GM04504 (cell line): ENCODE measurements at regions not wholly inside any gene's neighbourhood (a gene's known extent, or its start where the extent isn't known, plus 50 kb on each side); places are given as distances from the start of the nearest gene placed in this dataset.

Experiments used
- DNase-seq: peaks from one replicate; pipeline ENCODE4 v3.0.0-alpha.2; 2012; ENCODE audit warnings: low read depth

DNA sequence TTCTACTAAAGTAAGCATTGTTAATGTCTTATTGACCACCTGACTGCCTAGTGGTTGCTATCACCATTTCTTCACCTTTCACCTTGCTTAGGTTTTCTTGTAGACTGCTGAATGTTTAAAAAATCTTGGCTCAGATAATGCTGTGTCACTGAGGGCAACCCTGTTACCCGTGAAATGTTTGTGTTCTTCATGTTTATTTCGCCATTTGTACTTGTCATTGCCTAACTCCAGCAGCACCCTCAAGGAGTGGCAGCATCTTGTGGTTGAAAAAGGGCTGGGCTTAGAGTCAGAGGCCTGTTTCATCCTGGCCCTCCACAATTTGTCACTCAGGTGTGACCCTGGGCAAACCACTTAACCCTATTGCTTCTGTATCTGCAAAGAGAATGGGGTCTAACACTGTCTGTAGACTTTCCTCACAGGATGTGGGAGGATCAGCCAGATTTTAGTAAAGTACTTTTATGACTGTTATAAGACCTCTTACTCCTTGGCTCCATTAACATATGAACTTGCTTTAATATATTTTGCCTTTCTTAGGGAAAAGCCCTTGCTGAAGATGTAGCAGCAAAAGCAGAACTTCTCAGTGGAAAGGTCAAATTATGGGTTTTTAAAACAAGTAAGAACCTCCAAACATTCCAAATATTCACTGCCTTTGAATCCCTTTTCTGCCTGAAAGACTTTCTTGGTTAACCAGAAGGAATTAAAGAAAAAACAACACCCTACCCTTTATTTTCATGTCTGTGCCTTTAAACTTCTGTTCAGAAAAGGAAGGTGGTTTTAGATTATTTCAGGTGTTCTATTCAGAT is 154.5 kb upstream of the C11orf87 start:
- no peak for DNase-seq

GRCh38 chr11:109275931-109276330 is 146.1 kb upstream of the C11orf87 start:
- DNase-seq, result no peak

DNA sequence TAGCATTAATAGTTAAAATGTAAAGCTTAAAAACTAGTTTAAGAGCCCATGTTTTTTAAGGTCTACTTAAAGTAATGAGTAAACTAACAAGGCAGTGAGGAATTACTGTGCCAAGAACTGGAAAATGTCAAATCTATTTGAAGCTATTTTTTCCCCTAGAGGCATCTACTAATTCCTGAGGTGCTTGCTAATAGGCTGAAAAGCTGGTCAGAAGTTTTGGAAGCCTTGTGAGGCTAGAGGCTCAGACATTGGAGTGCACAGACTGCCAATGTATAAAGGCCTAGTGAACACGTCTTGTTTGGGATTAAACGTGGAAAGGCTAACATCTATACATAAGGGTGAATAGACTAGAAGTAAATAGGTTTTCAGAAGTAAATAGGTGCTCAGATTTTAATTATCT is 136.5 kb upstream of the C11orf87 start:
- DNase-seq, result no peak

DNA sequence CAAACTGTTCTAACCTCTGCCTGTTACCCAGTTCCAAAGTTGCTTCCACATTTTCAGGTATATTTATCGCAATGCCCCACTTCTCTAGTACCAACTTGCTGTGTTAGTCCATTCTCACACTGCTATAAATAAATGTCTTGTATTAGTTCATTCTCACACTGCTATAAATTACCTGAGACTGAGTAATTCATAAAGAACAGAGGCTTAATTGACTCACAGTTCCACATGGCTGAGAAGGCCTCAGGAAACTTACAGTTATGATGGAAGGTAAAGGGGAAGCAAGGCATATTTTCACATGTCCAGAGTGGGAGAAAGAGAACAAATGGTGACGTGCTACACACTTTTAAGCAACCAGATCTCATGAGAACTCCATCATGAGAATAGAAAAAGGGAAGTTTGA is 130.4 kb upstream of the C11orf87 start:
- DNase-seq, result no peak

DNA sequence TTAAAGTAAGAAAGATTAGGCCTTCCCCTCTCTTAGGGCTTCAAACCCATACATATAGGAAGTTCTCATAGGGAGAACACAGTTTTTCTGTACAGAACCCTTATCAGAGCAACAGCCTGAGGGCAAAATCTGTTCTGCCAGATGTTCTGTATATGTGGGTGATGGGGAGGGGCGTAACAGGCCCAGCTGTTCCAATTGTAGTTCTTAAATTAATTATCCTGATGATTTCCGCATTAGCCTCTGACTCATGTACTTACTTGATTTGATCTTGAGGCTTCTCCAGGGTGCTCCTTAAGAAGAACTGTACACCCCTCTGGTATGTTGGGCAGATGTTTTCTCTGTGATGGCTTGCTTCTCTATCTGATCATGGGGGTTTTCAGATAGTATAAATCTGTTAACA is 123.1 kb upstream of the C11orf87 start:
- peak; percentile 41 for DNase-seq

- no peak for DNase-seq
Measured at GRCh38 chr11:109300211-109300610, 121.8 kb upstream of the C11orf87 start.

DNA sequence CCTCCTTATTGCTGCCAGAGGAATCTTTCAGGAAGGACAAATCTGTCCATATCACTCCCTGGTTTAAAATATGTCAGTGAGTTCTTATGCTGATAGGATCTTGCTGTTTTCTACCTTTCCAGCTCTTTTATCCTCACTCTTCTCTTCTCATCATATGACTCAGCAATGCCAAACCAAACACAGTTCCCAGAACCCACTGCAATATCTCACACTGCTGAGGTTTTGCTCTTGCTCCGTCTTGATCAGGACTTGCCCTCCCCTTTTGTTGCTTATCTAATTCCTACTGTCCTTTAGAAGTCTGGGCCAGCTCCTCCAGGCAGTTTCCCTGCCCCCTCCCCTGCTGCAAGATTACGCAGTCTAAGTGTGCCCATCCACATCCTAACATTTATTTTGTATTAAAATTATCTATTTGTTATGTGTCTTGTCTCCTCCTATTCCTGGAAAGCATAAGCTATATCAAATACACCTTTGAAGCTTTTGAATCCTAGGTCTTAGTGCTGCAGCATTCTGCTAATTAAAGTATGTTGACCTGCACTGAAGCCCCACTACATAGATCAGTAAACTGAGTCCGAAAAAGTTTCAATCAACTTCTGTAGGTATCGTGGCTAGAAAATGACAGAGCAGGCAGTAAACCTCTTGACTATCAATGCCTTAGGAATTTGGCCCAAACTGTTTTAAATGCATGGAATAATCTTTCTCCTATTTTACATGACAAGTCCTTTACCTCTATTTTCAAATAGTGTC is 119.2 kb upstream of the C11orf87 start:
- no peak for DNase-seq

GRCh38 chr11:109303342-109303741 is 118.6 kb upstream of the C11orf87 start:
- DNase-seq, result no peak

GRCh38 chr11:109304159-109304558 is 117.8 kb upstream of the C11orf87 start:
- DNase-seq, result no peak

- DNase-seq, result no peak
Measured at GRCh38 chr11:109305009-109305408, 117.0 kb upstream of the C11orf87 start.

DNA sequence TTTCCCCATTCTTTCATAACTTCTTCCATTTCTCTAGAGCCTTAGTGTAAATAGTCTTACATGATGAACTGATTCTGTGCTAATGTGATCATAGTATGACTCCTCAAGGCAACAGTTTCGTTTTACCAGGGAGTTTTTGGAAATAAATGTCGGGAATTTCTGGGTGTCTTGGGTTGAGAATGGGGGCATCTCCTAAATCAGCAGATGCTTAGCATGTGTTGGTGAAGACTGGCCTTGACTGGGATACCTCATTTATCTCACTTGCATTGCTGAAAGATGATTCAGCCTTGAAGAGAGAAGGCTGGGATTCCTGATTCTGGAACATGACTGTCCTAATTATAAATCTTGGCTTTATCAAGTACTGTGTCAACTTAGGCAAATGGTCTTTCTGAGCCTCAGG is 115.7 kb upstream of the C11orf87 start:
- DNase-seq, result peak; percentile 30

DNA sequence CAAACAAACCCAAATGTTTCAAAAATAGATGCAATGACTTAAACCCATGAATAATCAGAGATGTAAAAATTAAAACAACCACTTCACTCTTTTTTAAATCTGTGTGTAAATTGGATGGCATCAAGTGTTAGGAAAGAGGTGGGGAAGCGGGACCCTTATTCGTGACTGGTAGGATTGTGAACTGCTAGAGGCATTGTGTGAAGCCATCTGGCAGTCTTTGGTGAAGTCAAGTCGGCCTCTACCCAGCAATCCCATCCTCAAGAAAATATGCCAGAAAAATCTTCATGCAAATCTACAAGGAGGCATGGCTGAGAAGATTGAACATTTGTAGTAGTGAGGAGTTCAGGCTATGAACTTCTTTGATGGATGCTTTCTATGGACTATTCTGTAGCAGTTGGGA is 114.6 kb upstream of the C11orf87 start:
- no peak for DNase-seq

DNA sequence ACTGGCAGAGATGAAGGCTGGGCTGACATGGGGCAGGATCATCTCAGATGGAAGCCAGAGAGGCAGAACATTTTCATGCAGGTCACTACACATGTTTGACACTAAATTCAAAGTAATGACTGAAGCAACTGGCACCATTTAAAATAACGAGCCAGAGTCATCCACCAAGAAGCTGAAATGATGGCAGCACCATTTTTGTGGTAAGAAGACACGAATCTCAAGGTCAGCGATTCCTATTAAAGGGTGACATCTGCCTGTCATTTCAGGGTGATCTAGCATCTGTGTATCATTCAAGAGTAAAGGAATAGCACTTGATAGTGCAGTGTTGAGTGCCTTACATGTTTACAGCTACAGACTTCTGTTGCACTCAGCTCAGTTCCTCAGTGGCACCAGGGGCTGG is 113.4 kb upstream of the C11orf87 start:
- DNase-seq, result no peak

DNA sequence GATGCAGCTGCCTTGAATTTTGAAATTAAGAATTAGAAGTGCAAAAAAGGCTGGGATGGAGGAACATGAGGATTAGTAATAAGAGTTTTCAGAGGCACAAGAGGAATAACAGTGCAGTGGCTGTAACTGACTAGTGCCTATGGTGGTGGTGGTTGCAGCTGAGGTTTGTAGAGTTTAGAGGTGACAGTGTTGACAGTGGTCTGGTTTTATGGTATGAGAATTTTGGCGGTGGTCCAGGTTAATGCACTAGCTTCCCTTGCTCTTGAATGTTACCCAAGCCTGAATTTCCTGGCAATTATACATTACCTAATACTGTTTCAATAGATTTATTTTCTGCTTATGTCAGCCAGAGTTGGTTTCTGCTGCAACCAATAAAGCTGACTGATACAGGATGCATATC is 112.8 kb upstream of the C11orf87 start:
- DNase-seq, result no peak

DNA sequence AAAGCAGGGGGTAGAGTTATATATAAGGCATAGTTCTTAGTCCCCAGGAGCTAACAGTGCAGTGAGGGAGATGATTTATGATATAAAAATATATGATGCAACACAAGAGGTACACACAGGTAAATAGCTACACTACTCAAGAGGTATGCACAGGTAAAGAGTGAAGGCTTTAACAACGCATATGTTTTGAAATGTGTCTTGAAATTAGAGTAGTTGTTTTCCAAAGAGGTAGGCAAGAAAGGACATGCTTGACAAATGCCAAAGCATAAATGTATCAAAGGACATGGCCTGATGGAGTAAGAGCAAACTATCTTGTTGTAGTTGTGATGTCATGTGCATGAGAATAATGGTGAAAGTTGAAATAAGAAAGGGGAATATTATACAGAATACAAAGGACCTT is 104.3 kb upstream of the C11orf87 start:
- DNase-seq, result no peak

DNA sequence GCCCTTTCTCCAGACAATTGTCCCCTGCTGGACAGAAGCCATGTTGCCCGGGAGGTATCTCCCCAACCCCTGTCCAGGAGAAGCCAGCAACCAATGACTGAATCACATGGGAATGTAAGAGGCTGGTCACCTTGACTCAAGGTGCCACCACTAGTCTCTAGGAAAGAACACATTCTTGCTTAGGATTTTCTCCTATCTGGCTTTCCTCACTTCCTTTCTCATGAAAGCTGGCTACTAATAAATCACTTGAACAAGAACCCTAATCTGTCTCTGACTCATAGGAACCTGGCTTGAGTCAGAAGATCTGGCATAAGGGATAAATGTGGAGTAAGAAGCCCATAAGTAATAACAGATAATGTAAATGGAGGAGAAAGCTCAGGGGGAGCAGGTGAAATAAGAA is 101.4 kb upstream of the C11orf87 start:
- peak; percentile 67 for DNase-seq

GRCh38 chr11:109326781-109327180 is 95.2 kb upstream of the C11orf87 start:
- no peak for DNase-seq

- no peak for DNase-seq
Measured at GRCh38 chr11:109329716-109330115, 92.3 kb upstream of the C11orf87 start.

GRCh38 chr11:109338131-109338530 is 83.9 kb upstream of the C11orf87 start:
- no peak for DNase-seq

DNA sequence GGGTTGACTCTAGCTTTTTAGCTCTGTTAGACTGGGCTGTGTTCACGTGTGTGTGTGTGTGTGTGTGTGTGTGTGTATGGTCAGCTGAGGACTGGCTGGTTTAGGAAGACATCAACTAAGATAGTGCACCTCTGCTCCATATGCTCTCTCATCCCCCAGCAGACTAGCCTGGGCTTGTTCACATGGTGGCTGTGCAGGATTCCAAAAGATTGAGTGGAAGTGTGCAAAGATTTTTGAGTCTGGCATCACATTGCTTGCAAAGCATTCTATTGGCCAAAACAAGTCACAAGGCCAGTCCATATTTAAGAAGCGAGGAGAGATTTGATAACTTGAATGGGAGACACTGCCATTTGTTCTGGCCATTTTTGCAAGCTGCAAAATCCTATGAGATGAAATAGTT is 79.7 kb upstream of the C11orf87 start:
- no peak for DNase-seq

- no peak for DNase-seq
Measured at GRCh38 chr11:109343242-109343641, 78.7 kb upstream of the C11orf87 start.

GRCh38 chr11:109347304-109347703 is 74.7 kb upstream of the C11orf87 start:
- no peak for DNase-seq

GRCh38 chr11:109349276-109350080 is 72.5 kb upstream of the C11orf87 start:
- DNase-seq, result no peak
